H1 (cell line): ENCODE measurements at regions not wholly inside any gene's neighbourhood (a gene's known extent, or its start where the extent isn't known, plus 50 kb on each side); places are given as distances from the start of the nearest gene placed in this dataset.

ENCODE experiments used
- CTCF ChIA-PET: fragments of 300-600 bp; sonication (Branson Sonifier 250); formaldehyde crosslinking; loops from one replicate; lab custom pipeline; 2021; ENCODE audit not compliant: partially characterized antibody; lab: Charles Lee
- POLR2A ChIA-PET: fragments of 300-600 bp; sonication (Branson Sonifier 250); formaldehyde crosslinking; loops from one replicate; lab custom pipeline; 2021; ENCODE audit warnings: inconsistent platforms; ENCODE audit not compliant: partially characterized antibody; lab: Charles Lee
- DNase-seq, 2 experiments: peaks; one replicate each; pipeline versions ENCODE4 v3.0.0 to v3.0.0-alpha.2; 2010 to 2022; ENCODE audit warnings: low spot score in 2 of 2, low read depth in 1 of 2, mixed read lengths in 1 of 2
- FAIRE-seq: peaks from 2 replicates; lab custom pipeline; 2011; peaks lifted over from hg19 to GRCh38; lab: Jason Lieb, UNC
- H2AFZ ChIP-seq: 2 replicates; pipeline ENCODE4 v1.8.1; 2012; ENCODE audit warnings: low read length, inconsistent platforms
- H2AK5ac ChIP-seq: 2 replicates; pipeline ENCODE4 v1.6.1; 2013; ENCODE audit warnings: low read depth, low read length
- H2BK120ac ChIP-seq: replicated peaks from 2 replicates; pipeline ENCODE3; 2013; ENCODE audit warnings: low read depth, low read length, inconsistent platforms
- H2BK12ac ChIP-seq: 2 replicates; pipeline ENCODE4 v1.6.1; 2013; ENCODE audit warnings: low read depth, low read length
- H2BK15ac ChIP-seq: 2 replicates; pipeline ENCODE4 v1.6.1; 2013; ENCODE audit warnings: low read length
- H2BK20ac ChIP-seq: 2 replicates; pipeline ENCODE4 v1.6.1; 2013; ENCODE audit warnings: low read length
- H2BK5ac ChIP-seq: 2 replicates; pipeline ENCODE4 v1.6.1; 2013; ENCODE audit warnings: low read depth, low read length
- H3K14ac ChIP-seq: 2 replicates; pipeline ENCODE4 v1.6.1; 2013; ENCODE audit warnings: inconsistent platforms; ENCODE audit not compliant: insufficient read length
- H3K18ac ChIP-seq: 2 replicates; pipeline ENCODE4 v1.6.1; 2013; ENCODE audit warnings: low read length; ENCODE audit errors: extremely low read depth
- H3K23ac ChIP-seq: 2 replicates; pipeline ENCODE4 v1.6.1; 2013; ENCODE audit warnings: inconsistent platforms; ENCODE audit not compliant: insufficient read length
- H3K23me2 ChIP-seq: 2 replicates; pipeline ENCODE4 v1.6.1; 2013; ENCODE audit warnings: low read depth, low read length
- H3K27ac ChIP-seq: 2 replicates; pipeline ENCODE4 v1.6.1; 2011; ENCODE audit warnings: low read depth, low read length, inconsistent platforms
- H3K27me3 ChIP-seq, 4 experiments: replicated peaks in 1 of 4; 1 replicate in 1 of 4; 2 replicates in 3 of 4; pipeline versions ENCODE4 v1.6.1 to v1.8.1; 2011 to 2013; ENCODE audit warnings: low read length in 3 of 4, mild to moderate bottlenecking in 3 of 4, inconsistent platforms in 2 of 4, mixed read lengths in 2 of 4, moderate library complexity in 1 of 4; ENCODE audit not compliant: control insufficient read depth in 3 of 4, insufficient read depth in 3 of 4; ENCODE audit errors: extremely low read depth in 1 of 4
- H3K36me3 ChIP-seq, 4 experiments: 2 replicates each; pipeline versions ENCODE4 v1.6.1 to v1.8.1; 2011 to 2013; ENCODE audit warnings: mild to moderate bottlenecking in 4 of 4, low read length in 3 of 4, moderate library complexity in 2 of 4, control low read depth in 1 of 4, inconsistent platforms in 1 of 4; ENCODE audit not compliant: insufficient read depth in 4 of 4, control insufficient read depth in 2 of 4
- H3K4ac ChIP-seq: replicated peaks from 2 replicates; pipeline ENCODE3; 2013; ENCODE audit warnings: low read length, low read depth, mixed read lengths, inconsistent platforms; ENCODE audit not compliant: insufficient read length
- H3K4me1 ChIP-seq, 4 experiments: replicated peaks in 1 of 4; 1 replicate in 1 of 4; 2 replicates in 3 of 4; pipeline versions ENCODE4 v1.6.1 to v1.8.1; 2011 to 2013; ENCODE audit warnings: low read length in 3 of 4, inconsistent platforms in 2 of 4, mixed read lengths in 1 of 4; ENCODE audit not compliant: insufficient read depth in 4 of 4, control insufficient read depth in 3 of 4
- H3K4me2 ChIP-seq, 2 experiments: 2 replicates each; pipeline versions ENCODE4 v1.6.1 to v1.8.1; 2011 to 2013; ENCODE audit warnings: low read depth in 2 of 2, low read length in 2 of 2, control low read depth in 1 of 2, inconsistent platforms in 1 of 2, mild to moderate bottlenecking in 1 of 2; ENCODE audit not compliant: insufficient read depth in 1 of 2
- H3K4me3 ChIP-seq, 4 experiments: fragments of 200-600, 300-600 bp in 1 of 4; sonication (generic), shearing (Covaris generic), sonication (Bioruptor Twin) in 1 of 4; 2 replicates each; pipeline versions ENCODE4 v1.5.1 to v1.8.1; 2011 to 2016; ENCODE audit warnings: low read length in 4 of 4, low read depth in 3 of 4, control low read depth in 2 of 4, inconsistent platforms in 2 of 4, mild to moderate bottlenecking in 2 of 4, mixed read lengths in 1 of 4, moderate library complexity in 1 of 4; ENCODE audit not compliant: insufficient read depth in 2 of 4; ENCODE audit errors: extremely low read depth in 1 of 4
- H3K56ac ChIP-seq: replicated peaks from 2 replicates; pipeline ENCODE3; 2013; ENCODE audit warnings: low read depth, mild to moderate bottlenecking, mixed read lengths, low read length, inconsistent platforms; ENCODE audit not compliant: insufficient read length
- H3K79me1 ChIP-seq: 2 replicates; pipeline ENCODE4 v1.6.1; 2013; ENCODE audit warnings: low read depth, low read length, control low read depth
- H3K79me2 ChIP-seq, 2 experiments: 2 replicates each; pipeline versions ENCODE4 v1.6.1 to v1.8.1; 2012 to 2013; ENCODE audit warnings: low read length in 2 of 2, mild to moderate bottlenecking in 2 of 2, inconsistent platforms in 1 of 2; ENCODE audit not compliant: insufficient read depth in 2 of 2, control insufficient read depth in 1 of 2
- H3K9ac ChIP-seq, 4 experiments: replicated peaks in 1 of 4; 1 replicate in 1 of 4; 2 replicates in 3 of 4; pipeline versions ENCODE4 v1.6.1 to v1.8.1; 2011 to 2013; ENCODE audit warnings: low read depth in 3 of 4, low read length in 3 of 4, control low read depth in 2 of 4, mild to moderate bottlenecking in 2 of 4, moderate library complexity in 2 of 4, inconsistent platforms in 1 of 4; ENCODE audit errors: extremely low read depth in 1 of 4
- H3K9me3 ChIP-seq, 2 experiments: 2 replicates each; pipeline versions ENCODE4 v1.6.1 to v1.8.1; 2012 to 2013; ENCODE audit warnings: mild to moderate bottlenecking in 2 of 2, moderate library complexity in 2 of 2, control low read depth in 1 of 2, inconsistent platforms in 1 of 2, low read depth in 1 of 2, low read length in 1 of 2, mixed read lengths in 1 of 2; ENCODE audit not compliant: insufficient read depth in 2 of 2
- H4K20me1 ChIP-seq, 2 experiments: replicated peaks in 1 of 2; 2 replicates each; pipeline versions ENCODE3 to v1.8.1; 2011 to 2013; ENCODE audit warnings: inconsistent platforms in 2 of 2, low read length in 2 of 2, mild to moderate bottlenecking in 1 of 2; ENCODE audit not compliant: insufficient read depth in 2 of 2, control insufficient read depth in 1 of 2
- H4K5ac ChIP-seq: 2 replicates; pipeline ENCODE4 v1.6.1; 2013; ENCODE audit warnings: low read length, low read depth, mixed read lengths, inconsistent platforms; ENCODE audit not compliant: insufficient read length
- H4K8ac ChIP-seq: 2 replicates; pipeline ENCODE4 v1.8.0; 2013; ENCODE audit warnings: mild to moderate bottlenecking, moderate library complexity, low read length, inconsistent platforms; ENCODE audit not compliant: insufficient read depth; ENCODE audit errors: extremely low read depth
- H4K91ac ChIP-seq: replicated peaks from 2 replicates; pipeline ENCODE3; 2013; ENCODE audit warnings: low read length, mixed read lengths, inconsistent platforms; ENCODE audit not compliant: insufficient read length
- CREB1 ChIP-seq: IDR thresholded peaks from 2 replicates; pipeline ENCODE4 v1.6.1; 2012; ENCODE audit warnings: inconsistent platforms
- WGBS, 2 experiments: shearing (Covaris generic) in 1 of 2; methylation state at CpG; one replicate each; pipeline versions ENCODE4 v1.1.6 to v1.1.7; 2013 to 2015; ENCODE audit warnings: low lambda C conversion rate in 2 of 2, mixed read lengths in 2 of 2, inconsistent platforms in 1 of 2, low coverage in 1 of 2, missing lambda C conversion rate in 1 of 2; ENCODE audit not compliant: insufficient replicate concordance in 2 of 2, insufficient coverage in 1 of 2, insufficient read length in 1 of 2; ENCODE audit errors: extremely low coverage in 1 of 2, missing lambda C conversion rate in 1 of 2; 5-methylcytosine and 5-hydroxymethylcytosine counted together

DNA sequence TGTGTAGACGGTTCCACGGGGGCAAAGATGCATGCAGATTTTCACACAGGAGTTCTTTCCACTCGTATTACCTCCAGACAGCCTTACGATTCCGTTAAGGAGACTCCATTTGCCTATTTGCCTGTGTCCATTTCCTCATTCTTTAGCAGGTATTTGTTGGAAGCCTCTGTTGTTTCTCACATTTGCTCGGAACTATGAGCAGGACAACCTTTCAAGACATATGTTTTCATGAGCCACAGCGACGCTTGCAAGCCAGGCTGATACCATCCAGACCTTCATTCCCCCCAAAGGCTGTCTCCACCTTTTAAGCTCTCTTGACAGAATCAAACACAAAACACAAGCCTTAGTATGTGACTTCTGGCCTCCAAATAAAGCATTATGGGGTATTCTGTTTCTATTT lies 57.6 kb upstream of the NEDD9 start:
- H2BK12ac ChIP-seq: no peak overlapping the region
- no peaks in the 10 kb centered on the region for H3K79me1 ChIP-seq
- ChIA-PET POLR2A (no interaction called here), CTCF (interaction anchor here (1.3 to 1.7 kb wide), 3 partner anchors 20 to 243 kb away, joined by 3 to 4 read pairs (median 3); no protein-coding TSS in a partner anchor)
- H4K91ac ChIP-seq: no peak overlapping the region
- no peak overlapping the region for H2AK5ac ChIP-seq
- no peak overlapping the region for H2BK5ac ChIP-seq
- no peak overlapping the region for H3K4me3 ChIP-seq
- no peak overlapping the region for H2BK120ac ChIP-seq
- H3K79me2 ChIP-seq: no peaks in the 10 kb centered on the region
- H3K36me3 ChIP-seq: no peaks in the 10 kb centered on the region
- H3K27me3 ChIP-seq: no peaks in the 10 kb centered on the region
- no peak overlapping the region for H2BK20ac ChIP-seq
- H3K4me2 ChIP-seq: no peak overlapping the region
- H3K23me2 ChIP-seq: no peaks in the 10 kb centered on the region; the same call in 1 of the 2 replicates
- no peak overlapping the region for H3K4ac ChIP-seq
- TF ChIP-seq CREB1: no peak
- H3K9ac ChIP-seq: no peak overlapping the region
- H4K20me1 ChIP-seq: no peaks in the 10 kb centered on the region
- 85% methylated on average over 8 of the region's 8 CpGs; no CpG with 5 or more reads in 1 of the 2 experiments for WGBS, 2 experiments
- H3K56ac ChIP-seq: no peak overlapping the region
- no peak overlapping the region for H3K27ac ChIP-seq
- H3K9me3 ChIP-seq: 0 out of 4 replicates have a peak, but pooled peaks cover 0 to 4% of the 10 kb centered on the region in 2 experiments
- H3K23ac ChIP-seq: no peak overlapping the region
- DNase-seq: no peak
- no peak overlapping the region for H4K5ac ChIP-seq
- H3K4me1 ChIP-seq: no peaks in the 10 kb centered on the region
- no peak overlapping the region for H3K14ac ChIP-seq
- no peak overlapping the region; the same call in 1 of the 2 replicates for H4K8ac ChIP-seq
- H2AFZ ChIP-seq: 0 out of 2 replicates have a peak overlapping the region, but pooled peaks have one; percentile 9
- H3K18ac ChIP-seq: no peak overlapping the region
- H2BK15ac ChIP-seq: no peak overlapping the region
- FAIRE-seq: no peak
